GM12872 (cell line): ENCODE measurements at regions not wholly inside any gene's neighbourhood (a gene's known extent, or its start where the extent isn't known, plus 50 kb on each side); places are given as distances from the start of the nearest gene placed in this dataset.

ENCODE experiments used
- TF ChIP-seq, protein P1 (sequence below): IDR thresholded peaks from 3 replicates; pipeline ENCODE4 v1.5.1; 2011; ENCODE audit warnings: low read depth, mild to moderate bottlenecking, low read length, moderate library complexity; ENCODE audit not compliant: insufficient read depth

DNA sequence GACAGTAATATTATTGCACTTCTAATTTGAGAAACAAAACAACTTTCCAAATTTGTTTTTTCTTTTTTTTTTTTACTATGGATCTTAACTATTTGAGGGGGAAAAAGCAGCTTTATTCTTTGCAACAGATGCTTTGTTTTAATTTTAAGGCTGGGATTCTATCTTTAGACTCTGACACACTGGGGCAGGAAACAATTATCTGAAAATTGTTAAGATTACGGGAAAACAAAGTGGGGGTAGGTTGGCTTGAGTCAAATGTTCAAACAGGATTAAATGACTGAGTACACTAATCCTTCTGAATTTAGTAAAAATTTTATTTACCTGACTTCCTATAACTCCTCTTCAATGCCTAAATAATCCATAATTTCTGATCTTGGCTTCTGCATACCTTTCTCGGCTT is 543.2 kb downstream of the SLITRK6 start:
- TF ChIP-seq, protein P1, sequence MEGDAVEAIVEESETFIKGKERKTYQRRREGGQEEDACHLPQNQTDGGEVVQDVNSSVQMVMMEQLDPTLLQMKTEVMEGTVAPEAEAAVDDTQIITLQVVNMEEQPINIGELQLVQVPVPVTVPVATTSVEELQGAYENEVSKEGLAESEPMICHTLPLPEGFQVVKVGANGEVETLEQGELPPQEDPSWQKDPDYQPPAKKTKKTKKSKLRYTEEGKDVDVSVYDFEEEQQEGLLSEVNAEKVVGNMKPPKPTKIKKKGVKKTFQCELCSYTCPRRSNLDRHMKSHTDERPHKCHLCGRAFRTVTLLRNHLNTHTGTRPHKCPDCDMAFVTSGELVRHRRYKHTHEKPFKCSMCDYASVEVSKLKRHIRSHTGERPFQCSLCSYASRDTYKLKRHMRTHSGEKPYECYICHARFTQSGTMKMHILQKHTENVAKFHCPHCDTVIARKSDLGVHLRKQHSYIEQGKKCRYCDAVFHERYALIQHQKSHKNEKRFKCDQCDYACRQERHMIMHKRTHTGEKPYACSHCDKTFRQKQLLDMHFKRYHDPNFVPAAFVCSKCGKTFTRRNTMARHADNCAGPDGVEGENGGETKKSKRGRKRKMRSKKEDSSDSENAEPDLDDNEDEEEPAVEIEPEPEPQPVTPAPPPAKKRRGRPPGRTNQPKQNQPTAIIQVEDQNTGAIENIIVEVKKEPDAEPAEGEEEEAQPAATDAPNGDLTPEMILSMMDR: no peak

GRCh38 chr13:85254641-85255040 is 544.6 kb downstream of the SLITRK6 start:
- TF ChIP-seq, protein P1: no peak

GRCh38 chr13:85249151-85249550 is 550.1 kb downstream of the SLITRK6 start:
- TF ChIP-seq, protein P1: no peak

- TF ChIP-seq, protein P1: no peak
Observed at GRCh38 chr13:85247780-85248179, 551.4 kb downstream of the SLITRK6 start.

DNA sequence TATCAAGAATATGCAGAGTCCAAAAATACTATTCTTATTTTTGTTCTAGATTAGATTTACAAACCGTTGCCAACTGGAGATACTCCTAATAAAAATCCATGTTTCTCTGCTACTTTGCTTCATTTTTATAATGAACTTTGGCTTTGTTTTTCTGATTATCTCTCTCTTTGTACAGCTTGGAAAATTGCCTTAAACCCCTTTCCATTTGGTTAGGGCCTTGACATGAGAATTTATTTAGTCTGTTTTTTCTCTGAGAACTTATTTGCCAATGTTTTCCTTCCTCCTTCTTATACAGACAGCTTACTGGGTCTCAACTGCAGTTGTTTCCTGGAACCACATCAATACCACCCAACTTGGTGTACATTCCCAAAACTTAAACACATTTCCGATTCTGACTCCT is 555.4 kb downstream of the SLITRK6 start:
- TF ChIP-seq, protein P1: no peak

GRCh38 chr13:85241060-85241459 is 558.2 kb downstream of the SLITRK6 start:
- TF ChIP-seq, protein P1: no peak

DNA sequence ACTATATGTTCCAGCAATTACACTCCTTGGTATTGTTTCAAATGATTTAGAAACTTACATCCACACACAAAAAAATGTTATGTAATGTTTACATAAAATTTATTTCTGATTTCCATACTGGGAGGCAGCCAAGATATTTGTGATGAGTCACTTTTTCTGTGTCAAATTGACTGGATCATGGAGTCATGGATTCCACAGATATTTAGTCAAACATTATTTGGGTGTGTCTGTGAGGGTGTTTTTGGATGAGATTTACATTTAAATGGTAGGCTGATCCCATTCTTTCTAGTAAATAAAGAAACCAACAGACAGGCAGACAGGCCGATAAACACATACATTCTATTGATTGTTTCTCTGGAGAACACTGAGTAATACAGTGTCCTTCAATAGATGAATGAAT is 562.8 kb downstream of the SLITRK6 start:
- TF ChIP-seq, protein P1: no peak

DNA sequence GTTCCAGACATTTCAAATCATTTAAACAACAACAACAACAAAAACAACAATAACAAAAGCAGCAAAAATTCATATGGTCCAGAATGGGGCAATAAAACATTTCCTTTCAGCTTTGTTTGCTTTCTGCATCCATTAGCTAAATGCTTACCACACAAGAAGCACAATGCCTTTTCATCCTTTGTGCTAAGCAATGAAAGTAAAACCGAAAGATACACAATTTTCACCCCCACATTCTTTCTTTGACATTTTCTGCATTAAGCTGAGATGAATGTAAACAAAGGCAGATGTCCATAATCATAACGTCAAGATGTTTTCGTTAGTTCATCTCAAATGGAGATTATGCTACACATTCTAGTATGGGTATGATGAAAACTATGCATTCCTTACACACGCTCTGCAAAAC is 568.5 kb downstream of the SLITRK6 start:
- TF ChIP-seq, protein P1: no peak
